Neural progenitor cell (in vitro differentiated cells): ENCODE measurements at regions not wholly inside any gene's neighbourhood (a gene's known extent, or its start where the extent isn't known, plus 50 kb on each side); places are given as distances from the start of the nearest gene placed in this dataset.

Source experiments
- EZH2phosphoT487 ChIP-seq: fragments of 200-600 bp; sonication (generic); IDR thresholded peaks from 2 replicates; pipeline ENCODE4 v1.6.1; 2017; ENCODE audit warnings: antibody characterized with exemption
- TF ChIP-seq, protein P1 (sequence below): fragments of 200-600 bp; sonication (generic); IDR thresholded peaks from 2 replicates; pipeline ENCODE4 v1.5.1; 2017; ENCODE audit warnings: antibody characterized with exemption, mild to moderate bottlenecking

DNA sequence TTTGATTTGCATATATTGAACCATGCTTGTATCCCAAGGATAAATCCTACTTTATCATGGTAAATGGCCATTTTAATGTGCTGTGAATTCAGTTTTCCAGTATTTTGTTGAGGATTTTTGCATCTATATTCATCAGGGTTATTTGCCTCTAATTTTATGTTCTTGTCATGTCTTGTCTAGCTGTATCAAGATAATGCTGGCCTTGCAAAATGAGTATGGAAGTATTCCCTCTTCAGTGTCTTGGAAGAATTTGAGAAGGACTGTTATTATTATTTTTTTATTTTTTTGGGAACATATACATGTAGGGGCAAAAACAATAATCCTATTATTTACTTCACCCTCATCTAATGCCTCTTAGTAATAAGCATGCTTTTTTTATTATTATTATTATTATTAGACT, 398.0 kb upstream of the KCNH7 start:
- no peak for TF ChIP-seq EZH2phosphoT487
- TF ChIP-seq, protein P1, sequence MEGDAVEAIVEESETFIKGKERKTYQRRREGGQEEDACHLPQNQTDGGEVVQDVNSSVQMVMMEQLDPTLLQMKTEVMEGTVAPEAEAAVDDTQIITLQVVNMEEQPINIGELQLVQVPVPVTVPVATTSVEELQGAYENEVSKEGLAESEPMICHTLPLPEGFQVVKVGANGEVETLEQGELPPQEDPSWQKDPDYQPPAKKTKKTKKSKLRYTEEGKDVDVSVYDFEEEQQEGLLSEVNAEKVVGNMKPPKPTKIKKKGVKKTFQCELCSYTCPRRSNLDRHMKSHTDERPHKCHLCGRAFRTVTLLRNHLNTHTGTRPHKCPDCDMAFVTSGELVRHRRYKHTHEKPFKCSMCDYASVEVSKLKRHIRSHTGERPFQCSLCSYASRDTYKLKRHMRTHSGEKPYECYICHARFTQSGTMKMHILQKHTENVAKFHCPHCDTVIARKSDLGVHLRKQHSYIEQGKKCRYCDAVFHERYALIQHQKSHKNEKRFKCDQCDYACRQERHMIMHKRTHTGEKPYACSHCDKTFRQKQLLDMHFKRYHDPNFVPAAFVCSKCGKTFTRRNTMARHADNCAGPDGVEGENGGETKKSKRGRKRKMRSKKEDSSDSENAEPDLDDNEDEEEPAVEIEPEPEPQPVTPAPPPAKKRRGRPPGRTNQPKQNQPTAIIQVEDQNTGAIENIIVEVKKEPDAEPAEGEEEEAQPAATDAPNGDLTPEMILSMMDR, result no peak
